IgD-negative memory B cell (primary cell): ENCODE measurements at regions not wholly inside any gene's neighbourhood (a gene's known extent, or its start where the extent isn't known, plus 50 kb on each side); places are given as distances from the start of the nearest gene placed in this dataset.
A peak's percentile ranks its signal among the peaks of the same experiment; 100 is the strongest.

Experiments used
- H3K27ac Mint-ChIP-seq, 3 donors: one replicate each; pipeline ENCODE4 v1.8.0; 2020 to 2022; ENCODE audit warnings: mild to moderate bottlenecking in 3 of 3, mixed read lengths in 3 of 3, moderate library complexity in 1 of 3
- H3K27me3 Mint-ChIP-seq: one replicate; pipeline ENCODE4 v1.8.0; 2021; ENCODE audit warnings: mixed read lengths
- H3K36me3 Mint-ChIP-seq: one replicate; pipeline ENCODE4 v1.8.0; 2020; ENCODE audit warnings: mild to moderate bottlenecking, mixed read lengths
- H3K4me1 Mint-ChIP-seq, 3 donors: one replicate each; pipeline ENCODE4 v1.8.0; 2020 to 2022; ENCODE audit warnings: mixed read lengths in 3 of 3, mild to moderate bottlenecking in 1 of 3
- H3K4me3 Mint-ChIP-seq, 4 donors: one replicate each; pipeline ENCODE4 v1.8.0; 2020 to 2022; ENCODE audit warnings: mild to moderate bottlenecking in 4 of 4, mixed read lengths in 4 of 4, moderate library complexity in 3 of 4
- H3K9me3 Mint-ChIP-seq, 3 donors: one replicate each; pipeline ENCODE4 v1.8.0; 2020 to 2021; ENCODE audit warnings: mixed read lengths in 3 of 3, mild to moderate bottlenecking in 1 of 3

GRCh38 chr3:180324791-180325190, 277.2 kb upstream of the TTC14 start:
- H3K27me3 Mint-ChIP-seq, result no peaks in the 10 kb centered on the region
- H3K36me3 Mint-ChIP-seq, result no peaks in the 10 kb centered on the region
- H3K9me3 Mint-ChIP-seq, result peaks cover 0 to 3% (median 0%) of the 10 kb centered on the region in 3 donors
- no peak overlapping the region for H3K4me3 Mint-ChIP-seq
- peak overlapping the region in 1 of 3 donors; percentile 16 for H3K27ac Mint-ChIP-seq
- peaks cover 0 to 2% (median 0%) of the 10 kb centered on the region in 3 donors for H3K4me1 Mint-ChIP-seq

GRCh38 chr3:180325533-180325932, 276.4 kb upstream of the TTC14 start:
- H3K36me3 Mint-ChIP-seq, result no peaks in the 10 kb centered on the region
- no peak overlapping the region for H3K4me3 Mint-ChIP-seq
- no peak overlapping the region for H3K27ac Mint-ChIP-seq
- H3K27me3 Mint-ChIP-seq, result no peaks in the 10 kb centered on the region
- peaks cover 0 to 2% (median 0%) of the 10 kb centered on the region in 3 donors for H3K4me1 Mint-ChIP-seq
- H3K9me3 Mint-ChIP-seq, result peaks cover 0 to 3% (median 0%) of the 10 kb centered on the region in 3 donors

- H3K4me3 Mint-ChIP-seq, result no peak overlapping the region
- no peaks in the 10 kb centered on the region for H3K36me3 Mint-ChIP-seq
- no peaks in the 10 kb centered on the region for H3K27me3 Mint-ChIP-seq
- peaks cover 0 to 3% (median 0%) of the 10 kb centered on the region in 3 donors for H3K9me3 Mint-ChIP-seq
- H3K4me1 Mint-ChIP-seq, result peaks cover 0 to 2% (median 0%) of the 10 kb centered on the region in 3 donors
- no peak overlapping the region for H3K27ac Mint-ChIP-seq
These were observed 276.0 kb upstream of the TTC14 start for GRCh38 chr3:180325958-180326357.

- H3K27ac Mint-ChIP-seq, result no peak overlapping the region
- H3K4me1 Mint-ChIP-seq, result peaks cover 0 to 2% (median 0%) of the 10 kb centered on the region in 3 donors
- no peaks in the 10 kb centered on the region for H3K27me3 Mint-ChIP-seq
- peaks cover 0 to 3% (median 3%) of the 10 kb centered on the region in 3 donors for H3K9me3 Mint-ChIP-seq
- H3K4me3 Mint-ChIP-seq, result no peak overlapping the region
- no peaks in the 10 kb centered on the region for H3K36me3 Mint-ChIP-seq
These were observed 272.8 kb upstream of the TTC14 start for GRCh38 chr3:180329187-180329586.

- Mint-ChIP-seq H3K27me3 (no peaks in the 10 kb centered on the region), H3K4me1 (peaks cover 0 to 2% (median 0%) of the 10 kb centered on the region in 3 donors), H3K27ac (no peak overlapping the region), H3K9me3 (peaks cover 0 to 3% (median 0%) of the 10 kb centered on the region in 3 donors), H3K36me3 (no peaks in the 10 kb centered on the region), H3K4me3 (no peak overlapping the region)
These were observed 272.1 kb upstream of the TTC14 start for GRCh38 chr3:180329847-180330246.

- Mint-ChIP-seq H3K4me1 (peaks cover 0 to 2% (median 0%) of the 10 kb centered on the region in 3 donors), H3K27me3 (no peaks in the 10 kb centered on the region), H3K4me3 (no peak overlapping the region), H3K36me3 (no peaks in the 10 kb centered on the region), H3K9me3 (peaks cover 0 to 3% (median 0%) of the 10 kb centered on the region in 3 donors), H3K27ac (no peak overlapping the region)
These were observed 271.5 kb upstream of the TTC14 start for GRCh38 chr3:180330440-180330839.

GRCh38 chr3:180332608-180333007, 269.4 kb upstream of the TTC14 start:
- no peaks in the 10 kb centered on the region for H3K27me3 Mint-ChIP-seq
- H3K4me1 Mint-ChIP-seq, result peaks cover 0 to 2% (median 0%) of the 10 kb centered on the region in 3 donors
- no peaks in the 10 kb centered on the region for H3K36me3 Mint-ChIP-seq
- no peak overlapping the region for H3K4me3 Mint-ChIP-seq
- peaks cover 0 to 3% (median 0%) of the 10 kb centered on the region in 3 donors for H3K9me3 Mint-ChIP-seq
- H3K27ac Mint-ChIP-seq, result no peak overlapping the region

- no peaks in the 10 kb centered on the region for H3K36me3 Mint-ChIP-seq
- no peaks in the 10 kb centered on the region for H3K4me1 Mint-ChIP-seq
- H3K27ac Mint-ChIP-seq, result no peak overlapping the region
- peaks cover 2 to 3% (median 2%) of the 10 kb centered on the region in 3 donors for H3K9me3 Mint-ChIP-seq
- H3K27me3 Mint-ChIP-seq, result no peaks in the 10 kb centered on the region
- no peak overlapping the region for H3K4me3 Mint-ChIP-seq
These were observed 266.9 kb upstream of the TTC14 start for GRCh38 chr3:180335050-180335449.

GRCh38 chr3:180340395-180340794, 261.6 kb upstream of the TTC14 start:
- H3K4me3 Mint-ChIP-seq, result no peak overlapping the region
- no peak overlapping the region for H3K27ac Mint-ChIP-seq
- H3K27me3 Mint-ChIP-seq, result no peaks in the 10 kb centered on the region
- no peaks in the 10 kb centered on the region for H3K36me3 Mint-ChIP-seq
- no peaks in the 10 kb centered on the region for H3K4me1 Mint-ChIP-seq
- H3K9me3 Mint-ChIP-seq, result peaks cover 0 to 7% (median 3%) of the 10 kb centered on the region in 3 donors

- peaks cover 0 to 7% (median 3%) of the 10 kb centered on the region in 3 donors for H3K9me3 Mint-ChIP-seq
- no peak overlapping the region for H3K27ac Mint-ChIP-seq
- H3K27me3 Mint-ChIP-seq, result no peaks in the 10 kb centered on the region
- H3K4me1 Mint-ChIP-seq, result no peaks in the 10 kb centered on the region
- H3K4me3 Mint-ChIP-seq, result no peak overlapping the region
- H3K36me3 Mint-ChIP-seq, result no peaks in the 10 kb centered on the region
These were observed 260.4 kb upstream of the TTC14 start for GRCh38 chr3:180341516-180341915.

- Mint-ChIP-seq H3K36me3 (no peaks in the 10 kb centered on the region), H3K27ac (no peak overlapping the region), H3K4me3 (no peak overlapping the region), H3K4me1 (no peaks in the 10 kb centered on the region), H3K27me3 (no peaks in the 10 kb centered on the region), H3K9me3 (peaks cover 0 to 3% (median 2%) of the 10 kb centered on the region in 3 donors)
These were observed 250.4 kb upstream of the TTC14 start for GRCh38 chr3:180351601-180352000.

GRCh38 chr3:180352261-180352660, 249.7 kb upstream of the TTC14 start:
- Mint-ChIP-seq H3K4me1 (no peaks in the 10 kb centered on the region), H3K9me3 (peaks cover 0 to 2% (median 0%) of the 10 kb centered on the region in 3 donors), H3K36me3 (no peaks in the 10 kb centered on the region), H3K4me3 (no peak overlapping the region), H3K27me3 (no peaks in the 10 kb centered on the region), H3K27ac (no peak overlapping the region)

GRCh38 chr3:180354214-180354613, 247.7 kb upstream of the TTC14 start:
- no peaks in the 10 kb centered on the region for H3K36me3 Mint-ChIP-seq
- no peaks in the 10 kb centered on the region for H3K4me1 Mint-ChIP-seq
- H3K4me3 Mint-ChIP-seq, result no peak overlapping the region
- no peak overlapping the region for H3K27ac Mint-ChIP-seq
- H3K9me3 Mint-ChIP-seq, result peaks cover 0 to 2% (median 0%) of the 10 kb centered on the region in 3 donors
- peaks cover 4% of the 10 kb centered on the region for H3K27me3 Mint-ChIP-seq

- H3K9me3 Mint-ChIP-seq, result peaks cover 0 to 3% (median 2%) of the 10 kb centered on the region in 3 donors
- H3K36me3 Mint-ChIP-seq, result no peaks in the 10 kb centered on the region
- peaks cover 6% of the 10 kb centered on the region for H3K27me3 Mint-ChIP-seq
- no peak overlapping the region for H3K4me3 Mint-ChIP-seq
- H3K27ac Mint-ChIP-seq, result no peak overlapping the region
- H3K4me1 Mint-ChIP-seq, result no peaks in the 10 kb centered on the region
These were observed 243.8 kb upstream of the TTC14 start for GRCh38 chr3:180358179-180358578.

GRCh38 chr3:180359061-180359952, 242.7 kb upstream of the TTC14 start:
- no peaks in the 10 kb centered on the region for H3K36me3 Mint-ChIP-seq
- H3K4me1 Mint-ChIP-seq, result no peaks in the 10 kb centered on the region
- no peak overlapping the region for H3K4me3 Mint-ChIP-seq
- peaks cover 0 to 3% (median 2%) of the 10 kb centered on the region in 3 donors for H3K9me3 Mint-ChIP-seq
- no peak overlapping the region for H3K27ac Mint-ChIP-seq
- peaks cover 6% of the 10 kb centered on the region for H3K27me3 Mint-ChIP-seq

- peaks cover 6% of the 10 kb centered on the region for H3K27me3 Mint-ChIP-seq
- H3K4me3 Mint-ChIP-seq, result no peak overlapping the region
- H3K27ac Mint-ChIP-seq, result no peak overlapping the region
- H3K36me3 Mint-ChIP-seq, result no peaks in the 10 kb centered on the region
- no peaks in the 10 kb centered on the region for H3K4me1 Mint-ChIP-seq
- peaks cover 0 to 3% (median 2%) of the 10 kb centered on the region in 3 donors for H3K9me3 Mint-ChIP-seq
These were observed 242.0 kb upstream of the TTC14 start for GRCh38 chr3:180359953-180360279.
